ACC112 (cell line): ENCODE measurements at regions not wholly inside any gene's neighbourhood (a gene's known extent, or its start where the extent isn't known, plus 50 kb on each side); places are given as distances from the start of the nearest gene placed in this dataset.

Experiments
- H2AFZ ChIP-seq: fragments of 200-600 bp; sonication (generic); one replicate; pipeline ENCODE4 v1.6.0; 2017; ENCODE audit warnings: antibody characterized with exemption, low read length; ENCODE audit not compliant: unreplicated experiment
- H3K27ac ChIP-seq: fragments of 200-600 bp; sonication (generic); 2 replicates; pipeline ENCODE4 v1.5.1; 2014; ENCODE audit warnings: low read depth, mild to moderate bottlenecking, antibody characterized with exemption, low read length, moderate library complexity
- H3K27me3 ChIP-seq: fragments of 200-600 bp; sonication (generic); 2 replicates; pipeline ENCODE4 v1.6.1; 2014; ENCODE audit warnings: mild to moderate bottlenecking, antibody characterized with exemption, low read length, moderate library complexity, mixed read lengths; ENCODE audit not compliant: insufficient read depth
- H3K36me3 ChIP-seq: fragments of 200-600 bp; sonication (generic); 2 replicates; pipeline ENCODE4 v1.6.1; 2016; ENCODE audit warnings: mild to moderate bottlenecking, antibody characterized with exemption, low read length, moderate library complexity, mixed read lengths; ENCODE audit not compliant: insufficient read depth
- H3K4me1 ChIP-seq: fragments of 200-600 bp; sonication (generic); one replicate; pipeline ENCODE4 v1.6.1; 2016; ENCODE audit warnings: low read length, mixed read lengths; ENCODE audit not compliant: insufficient read depth, unreplicated experiment, control insufficient read depth
- H3K4me3 ChIP-seq: fragments of 200-600 bp; sonication (generic); 2 replicates; pipeline ENCODE4 v1.5.1; 2014; ENCODE audit warnings: mild to moderate bottlenecking, low read depth, low read length
- H3K79me2 ChIP-seq: fragments of 200-600 bp; sonication (generic); one replicate; pipeline ENCODE4 v1.6.0; 2016; ENCODE audit warnings: low read length; ENCODE audit not compliant: control insufficient read depth, unreplicated experiment, insufficient read depth

- Histone ChIP-seq H3K27ac (no peak overlapping the region), H3K27me3 (no peaks in the 10 kb centered on the region), H3K36me3 (no peaks in the 10 kb centered on the region), H3K4me1 (no peaks in the 10 kb centered on the region), H3K79me2 (no peaks in the 10 kb centered on the region), H2AFZ (no peak overlapping the region), H3K4me3 (no peak overlapping the region)
Observed at GRCh38 chr10:129391464-129391863, 75.6 kb upstream of the MGMT start.

- no peaks in the 10 kb centered on the region for H3K4me1 ChIP-seq
- no peak overlapping the region for H3K27ac ChIP-seq
- no peaks in the 10 kb centered on the region for H3K79me2 ChIP-seq
- H3K36me3 ChIP-seq: no peaks in the 10 kb centered on the region
- H3K27me3 ChIP-seq: no peaks in the 10 kb centered on the region
- no peak overlapping the region for H3K4me3 ChIP-seq
- H2AFZ ChIP-seq: no peak overlapping the region
Observed at GRCh38 chr10:129392855-129393254, 74.2 kb upstream of the MGMT start.

GRCh38 chr10:129393812-129394211 lies 73.2 kb upstream of the MGMT start:
- Histone ChIP-seq H2AFZ (no peak overlapping the region), H3K36me3 (no peaks in the 10 kb centered on the region), H3K27ac (no peak overlapping the region), H3K4me1 (no peaks in the 10 kb centered on the region), H3K79me2 (no peaks in the 10 kb centered on the region), H3K4me3 (no peak overlapping the region), H3K27me3 (no peaks in the 10 kb centered on the region)

GRCh38 chr10:129394518-129395328 lies 72.3 kb upstream of the MGMT start:
- no peak overlapping the region for H2AFZ ChIP-seq
- no peak overlapping the region for H3K4me3 ChIP-seq
- H3K4me1 ChIP-seq: no peaks in the 10 kb centered on the region
- H3K79me2 ChIP-seq: no peaks in the 10 kb centered on the region
- H3K27me3 ChIP-seq: no peaks in the 10 kb centered on the region
- H3K27ac ChIP-seq: no peak overlapping the region
- H3K36me3 ChIP-seq: no peaks in the 10 kb centered on the region

- no peaks in the 10 kb centered on the region for H3K79me2 ChIP-seq
- H3K36me3 ChIP-seq: no peaks in the 10 kb centered on the region
- no peaks in the 10 kb centered on the region for H3K4me1 ChIP-seq
- no peak overlapping the region for H3K27ac ChIP-seq
- no peak overlapping the region for H2AFZ ChIP-seq
- H3K4me3 ChIP-seq: no peak overlapping the region
- H3K27me3 ChIP-seq: no peaks in the 10 kb centered on the region
Observed at GRCh38 chr10:129396021-129396722, 70.9 kb upstream of the MGMT start.

GRCh38 chr10:129397198-129397974 lies 69.7 kb upstream of the MGMT start:
- H3K27me3 ChIP-seq: no peaks in the 10 kb centered on the region
- H3K4me1 ChIP-seq: no peaks in the 10 kb centered on the region
- no peak overlapping the region for H2AFZ ChIP-seq
- H3K79me2 ChIP-seq: no peaks in the 10 kb centered on the region
- H3K4me3 ChIP-seq: no peak overlapping the region
- H3K36me3 ChIP-seq: no peaks in the 10 kb centered on the region
- no peak overlapping the region for H3K27ac ChIP-seq

- Histone ChIP-seq H3K4me3 (no peak overlapping the region), H2AFZ (no peak overlapping the region), H3K79me2 (no peaks in the 10 kb centered on the region), H3K27ac (no peak overlapping the region), H3K36me3 (no peaks in the 10 kb centered on the region), H3K4me1 (no peaks in the 10 kb centered on the region), H3K27me3 (no peaks in the 10 kb centered on the region)
Observed at GRCh38 chr10:129398711-129399141, 68.3 kb upstream of the MGMT start.

GRCh38 chr10:129400426-129400825 lies 66.6 kb upstream of the MGMT start:
- Histone ChIP-seq H3K27me3 (no peaks in the 10 kb centered on the region), H3K27ac (no peak overlapping the region), H2AFZ (no peak overlapping the region), H3K4me1 (no peaks in the 10 kb centered on the region), H3K36me3 (no peaks in the 10 kb centered on the region), H3K4me3 (no peak overlapping the region), H3K79me2 (no peaks in the 10 kb centered on the region)

GRCh38 chr10:129402459-129402858 lies 64.6 kb upstream of the MGMT start:
- no peaks in the 10 kb centered on the region for H3K36me3 ChIP-seq
- H3K27me3 ChIP-seq: no peaks in the 10 kb centered on the region

GRCh38 chr10:129404091-129404490 lies 63.0 kb upstream of the MGMT start:
- H3K27me3 ChIP-seq: no peaks in the 10 kb centered on the region
- no peak overlapping the region for H3K4me3 ChIP-seq
- no peaks in the 10 kb centered on the region for H3K79me2 ChIP-seq
- H2AFZ ChIP-seq: no peak overlapping the region
- H3K36me3 ChIP-seq: no peaks in the 10 kb centered on the region
- H3K27ac ChIP-seq: no peak overlapping the region
- no peaks in the 10 kb centered on the region for H3K4me1 ChIP-seq

More at GRCh38 chr10:129402459-129402858, 64.6 kb upstream of the MGMT start:
- no peak overlapping the region for H2AFZ ChIP-seq
- H3K79me2 ChIP-seq: no peaks in the 10 kb centered on the region
- no peak overlapping the region for H3K4me3 ChIP-seq
- no peaks in the 10 kb centered on the region for H3K4me1 ChIP-seq
- H3K27ac ChIP-seq: no peak overlapping the region
